Caco-2 (cell line): ENCODE measurements at regions not wholly inside any gene's neighbourhood (a gene's known extent, or its start where the extent isn't known, plus 50 kb on each side); places are given as distances from the start of the nearest gene placed in this dataset.

ENCODE experiments used
- BruUV-seq: library from RNA; stranded (reverse); fragments of 400-500 nt; replicated peaks from 2 replicates; lab custom pipeline; 2021; lab: Mats Ljungman, UMichigan
- CTCF ChIA-PET: fragments of 300-600 bp; sonication (Branson Sonifier 250); formaldehyde crosslinking; loops from one replicate; lab custom pipeline; 2022; ENCODE audit warnings: antibody characterized with exemption; lab: Charles Lee
- POLR2A ChIA-PET: fragments of 300-600 bp; sonication (Branson Sonifier 250); formaldehyde crosslinking; loops from one replicate; lab custom pipeline; 2022; ENCODE audit warnings: antibody characterized with exemption; lab: Charles Lee
- DNase-seq, 2 experiments: peaks; one replicate each; pipeline versions ENCODE4 v3.0.0 to v3.0.0-alpha.2; 2020 to 2022
- H3K27me3 ChIP-seq: replicated peaks from 2 replicates; pipeline ENCODE4 v1.6.0; 2011; ENCODE audit warnings: low read length; ENCODE audit not compliant: control insufficient read depth, insufficient read depth
- H3K36me3 ChIP-seq: 2 replicates; pipeline ENCODE4 v1.5.1; 2011; ENCODE audit warnings: low read length; ENCODE audit not compliant: control insufficient read depth, insufficient read depth
- H3K4me1 ChIP-seq: fragments of 250-450 bp; sonication (Bioruptor Pico); 2 replicates; pipeline ENCODE4 v1.5.1; 2020; ENCODE audit warnings: mild to moderate bottlenecking
- H3K4me3 ChIP-seq: 2 replicates; pipeline ENCODE4 v1.5.1; 2011; ENCODE audit warnings: low read depth, mild to moderate bottlenecking, control low read depth, low read length
- H3K9me3 ChIP-seq: fragments of 250-450 bp; sonication (Bioruptor Pico); 2 replicates; pipeline ENCODE4 v1.5.1; 2020; ENCODE audit warnings: mild to moderate bottlenecking, moderate library complexity
- H3K27ac Mint-ChIP-seq: one replicate; pipeline ENCODE4 v1.8.0; 2022; ENCODE audit warnings: mixed read lengths; ENCODE audit not compliant: unreplicated experiment
- H3K27me3 Mint-ChIP-seq: one replicate; pipeline ENCODE4 v1.8.0; 2022; ENCODE audit warnings: mixed read lengths; ENCODE audit not compliant: insufficient read depth, unreplicated experiment
- H3K36me3 Mint-ChIP-seq: one replicate; pipeline ENCODE4 v1.8.0; 2022; ENCODE audit warnings: mild to moderate bottlenecking, mixed read lengths; ENCODE audit not compliant: insufficient read depth, unreplicated experiment
- H3K4me1 Mint-ChIP-seq: one replicate; pipeline ENCODE4 v1.8.0; 2022; ENCODE audit warnings: low read depth, mixed read lengths; ENCODE audit not compliant: unreplicated experiment
- H3K4me3 Mint-ChIP-seq: one replicate; pipeline ENCODE4 v1.8.0; 2022; ENCODE audit warnings: mild to moderate bottlenecking, moderate library complexity, mixed read lengths; ENCODE audit not compliant: unreplicated experiment
- H3K9me3 Mint-ChIP-seq: one replicate; pipeline ENCODE4 v1.8.0; 2022; ENCODE audit warnings: mixed read lengths; ENCODE audit not compliant: unreplicated experiment
- intact Hi-C: fragments of 100-400 bp; cut with micrococcal nuclease; formaldehyde crosslinking; loops from one replicate; pipeline ENCODE4 v1.10.0; 2022; ENCODE audit not compliant: unreplicated experiment
- TF ChIP-seq, protein P1 (sequence below), 2 experiments: fragments of 200-600 bp in 1 of 2; IDR thresholded peaks; 1 replicate in 1 of 2; 2 replicates in 1 of 2; pipeline versions ENCODE4 v1.5.1 to v1.8.0; 2011 to 2022; ENCODE audit warnings: antibody characterized with exemption in 1 of 2, control low read depth in 1 of 2, inconsistent platforms in 1 of 2, low read depth in 1 of 2, low read length in 1 of 2, mild to moderate bottlenecking in 1 of 2, moderate library complexity in 1 of 2; ENCODE audit not compliant: insufficient read depth in 1 of 2, severe bottlenecking in 1 of 2, unreplicated experiment in 1 of 2

DNA sequence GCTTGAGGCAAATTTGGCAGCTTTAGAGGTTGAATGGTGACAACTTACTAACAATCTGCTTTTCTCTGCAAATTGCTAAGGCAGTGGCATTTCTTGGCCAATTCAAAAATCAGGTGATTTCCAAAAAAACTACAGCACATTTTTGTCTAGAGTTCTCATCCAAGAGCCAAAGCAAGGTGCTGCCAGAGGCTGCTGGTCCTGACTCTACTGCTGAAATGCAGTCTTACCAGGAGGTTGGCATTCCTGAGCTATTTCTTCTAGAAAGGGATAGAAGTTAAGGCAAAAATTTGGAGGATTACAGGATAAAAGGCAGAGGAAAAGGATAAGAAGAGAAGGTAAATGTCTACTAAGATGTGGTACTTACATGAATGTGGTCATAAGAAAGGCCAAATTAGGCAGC, 75.6 kb downstream of the COX18 start:
- intact Hi-C loops: no loop called here
- H3K36me3 Mint-ChIP-seq: no peaks in the 10 kb centered on the region
- ChIA-PET POLR2A (no interaction called here), CTCF (no interaction called here)
- no peaks in the 10 kb centered on the region for H3K4me1 Mint-ChIP-seq
- DNase-seq: no peak
- no peak overlapping the region for H3K4me3 Mint-ChIP-seq
- H3K27me3 ChIP-seq: no peaks in the 10 kb centered on the region
- no peak overlapping the region for H3K4me3 ChIP-seq
- no peaks in the 10 kb centered on the region for H3K4me1 ChIP-seq
- no peaks in the 10 kb centered on the region for H3K36me3 ChIP-seq
- H3K9me3 Mint-ChIP-seq: no peaks in the 10 kb centered on the region
- BruUV-seq: no TSS peak
- H3K9me3 ChIP-seq: no peaks in the 10 kb centered on the region
- TF ChIP-seq, protein P1, sequence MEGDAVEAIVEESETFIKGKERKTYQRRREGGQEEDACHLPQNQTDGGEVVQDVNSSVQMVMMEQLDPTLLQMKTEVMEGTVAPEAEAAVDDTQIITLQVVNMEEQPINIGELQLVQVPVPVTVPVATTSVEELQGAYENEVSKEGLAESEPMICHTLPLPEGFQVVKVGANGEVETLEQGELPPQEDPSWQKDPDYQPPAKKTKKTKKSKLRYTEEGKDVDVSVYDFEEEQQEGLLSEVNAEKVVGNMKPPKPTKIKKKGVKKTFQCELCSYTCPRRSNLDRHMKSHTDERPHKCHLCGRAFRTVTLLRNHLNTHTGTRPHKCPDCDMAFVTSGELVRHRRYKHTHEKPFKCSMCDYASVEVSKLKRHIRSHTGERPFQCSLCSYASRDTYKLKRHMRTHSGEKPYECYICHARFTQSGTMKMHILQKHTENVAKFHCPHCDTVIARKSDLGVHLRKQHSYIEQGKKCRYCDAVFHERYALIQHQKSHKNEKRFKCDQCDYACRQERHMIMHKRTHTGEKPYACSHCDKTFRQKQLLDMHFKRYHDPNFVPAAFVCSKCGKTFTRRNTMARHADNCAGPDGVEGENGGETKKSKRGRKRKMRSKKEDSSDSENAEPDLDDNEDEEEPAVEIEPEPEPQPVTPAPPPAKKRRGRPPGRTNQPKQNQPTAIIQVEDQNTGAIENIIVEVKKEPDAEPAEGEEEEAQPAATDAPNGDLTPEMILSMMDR (IDR thresholded peaks at IDR 0.05; ENCODE audit: insufficient read depth in 1 of 2, low read depth in 1 of 2, low read length in 1 of 2, severe bottlenecking in 1 of 2, unreplicated experiment in 1 of 2): no peak
- no peak overlapping the region for H3K27ac Mint-ChIP-seq
- H3K27me3 Mint-ChIP-seq: peaks cover 3% of the 10 kb centered on the region

DNA sequence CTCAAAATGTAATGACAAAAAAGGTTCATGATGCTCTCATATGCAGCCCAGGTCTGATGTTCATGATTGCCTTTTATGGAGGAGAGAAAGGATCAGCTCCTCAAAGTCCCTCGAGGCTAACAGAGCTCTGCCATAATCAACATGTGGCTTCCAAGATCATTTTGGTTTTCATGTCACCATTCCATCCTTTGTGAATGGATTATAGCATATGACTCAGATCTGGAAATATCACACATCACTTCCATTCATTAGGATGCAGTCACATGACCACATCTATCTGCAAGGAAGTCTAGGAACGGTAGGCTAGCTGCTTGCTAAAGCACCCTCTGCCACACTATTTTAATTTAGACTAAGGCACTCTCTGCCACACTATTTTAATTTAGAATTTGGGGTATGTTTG, 77.6 kb downstream of the COX18 start:
- Mint-ChIP-seq H3K27me3 (peaks cover 3% of the 10 kb centered on the region), H3K27ac (no peak overlapping the region), H3K4me3 (no peak overlapping the region), H3K4me1 (no peaks in the 10 kb centered on the region), H3K36me3 (no peaks in the 10 kb centered on the region), H3K9me3 (no peaks in the 10 kb centered on the region)
- ChIA-PET POLR2A (no interaction called here), CTCF (no interaction called here)
- Histone ChIP-seq H3K4me1 (no peaks in the 10 kb centered on the region), H3K9me3 (no peaks in the 10 kb centered on the region), H3K4me3 (no peak overlapping the region), H3K36me3 (no peaks in the 10 kb centered on the region), H3K27me3 (no peaks in the 10 kb centered on the region)
- DNase-seq: no peak
- intact Hi-C loops: no loop called here
- BruUV-seq: no TSS peak
- TF ChIP-seq, protein P1 (IDR thresholded peaks at IDR 0.05; ENCODE audit: insufficient read depth in 1 of 2, low read depth in 1 of 2, low read length in 1 of 2, severe bottlenecking in 1 of 2, unreplicated experiment in 1 of 2): no peak

DNA sequence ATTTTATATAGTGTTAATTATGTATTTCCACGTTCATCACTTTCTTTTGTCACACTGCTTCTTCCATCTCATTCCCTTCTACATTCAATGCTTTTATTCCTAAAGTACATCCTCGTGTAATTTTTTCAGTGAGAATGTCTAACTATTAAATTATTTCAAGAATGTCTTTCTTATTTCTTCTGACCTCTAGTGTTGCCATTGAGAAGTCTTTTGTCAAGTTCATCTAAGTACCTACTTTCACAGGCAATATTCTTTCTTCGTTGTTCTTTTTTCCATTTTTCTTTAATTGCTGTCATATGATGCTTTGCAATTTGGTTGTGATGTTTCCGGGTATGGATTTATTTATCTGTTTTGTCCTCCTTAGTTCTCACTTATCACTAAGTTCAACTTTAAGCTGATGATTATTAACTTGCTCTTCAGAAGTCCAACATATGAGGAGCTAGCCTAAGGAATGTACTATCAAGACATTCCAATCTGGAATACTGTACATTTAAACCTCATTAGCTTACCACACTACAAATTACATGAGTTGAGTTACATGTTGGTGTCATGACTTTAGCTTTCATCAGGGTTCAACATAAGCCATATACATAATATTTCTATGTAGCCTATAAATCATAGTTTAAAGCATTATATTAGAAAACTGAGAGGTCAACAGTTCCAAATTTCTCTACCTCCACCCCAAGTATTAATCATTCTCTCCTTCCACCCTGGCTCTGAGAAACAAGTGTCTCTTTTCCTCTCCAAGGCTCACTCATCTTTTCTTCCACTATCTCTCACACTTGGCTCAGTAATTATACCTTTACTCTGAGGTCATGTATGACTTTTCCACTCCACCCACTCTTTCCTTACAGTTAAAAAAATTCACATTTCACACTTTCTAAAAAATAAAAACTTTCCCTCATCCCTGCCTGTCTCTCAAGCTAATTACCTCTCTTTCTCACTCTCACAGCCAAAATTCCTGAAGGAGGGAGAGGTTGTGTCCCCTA, 81.5 kb downstream of the COX18 start:
- Mint-ChIP-seq H3K27ac (no peak overlapping the region), H3K36me3 (no peaks in the 10 kb centered on the region), H3K4me3 (no peak overlapping the region), H3K9me3 (no peaks in the 10 kb centered on the region), H3K27me3 (peaks cover 7% of the 10 kb centered on the region), H3K4me1 (no peaks in the 10 kb centered on the region)
- no peaks in the 10 kb centered on the region for H3K9me3 ChIP-seq
- H3K27me3 ChIP-seq: no peaks in the 10 kb centered on the region
- H3K4me1 ChIP-seq: no peaks in the 10 kb centered on the region
- no peaks in the 10 kb centered on the region for H3K36me3 ChIP-seq
- TF ChIP-seq, protein P1 (IDR thresholded peaks at IDR 0.05; ENCODE audit: insufficient read depth in 1 of 2, low read depth in 1 of 2, low read length in 1 of 2, severe bottlenecking in 1 of 2, unreplicated experiment in 1 of 2): no peak
- no TSS peak for BruUV-seq
- CTCF ChIA-PET: no interaction called here
- H3K4me3 ChIP-seq: no peak overlapping the region
- POLR2A ChIA-PET: no interaction called here
- intact Hi-C loops: no loop called here
- DNase-seq: no peak
